B cell (primary cell): ENCODE measurements at regions not wholly inside any gene's neighbourhood (a gene's known extent, or its start where the extent isn't known, plus 50 kb on each side); places are given as distances from the start of the nearest gene placed in this dataset.

ENCODE experiments used
- ATAC-seq: fragments of 200-7000 bp; cut with Tn5 transposase; one replicate; pipeline ENCODE4 v1.10.0; 2021; ENCODE audit warnings: low read depth, mild to moderate bottlenecking, moderate number of reproducible peaks, moderate library complexity
- CTCF ChIA-PET: fragments of 350-600 bp; sonication (Branson Sonifier 250); formaldehyde crosslinking; loops from one replicate; lab custom pipeline; 2021; ENCODE audit warnings: antibody characterized with exemption, inconsistent platforms; lab: Charles Lee
- POLR2A ChIA-PET: fragments of 350-600 bp; sonication (Branson Sonifier 250); formaldehyde crosslinking; loops from one replicate; lab custom pipeline; 2021; ENCODE audit warnings: antibody characterized with exemption; lab: Charles Lee
- DNase-seq: peaks from one replicate; pipeline ENCODE4 v3.0.0; 2013
- H2AFZ ChIP-seq: 2 replicates; pipeline ENCODE4 v1.6.1; 2012; ENCODE audit warnings: mild to moderate bottlenecking, low read depth, low read length; ENCODE audit not compliant: insufficient read depth, poor library complexity, severe bottlenecking
- H3K27ac ChIP-seq, 2 donors: 1 replicate in 1 of 2; 2 replicates in 1 of 2; pipeline ENCODE4 v1.5.1; 2012 to 2013; ENCODE audit warnings: low read length in 2 of 2, mild to moderate bottlenecking in 2 of 2, moderate library complexity in 1 of 2
- H3K27me3 ChIP-seq, 4 experiments: fragments of 200-600 bp in 1 of 4; sonication (generic) in 1 of 4; replicated peaks in 1 of 4; 1 replicate in 2 of 4; 2 replicates in 2 of 4; pipeline versions ENCODE4 v1.6.1 to v1.7.0; 2013 to 2016; ENCODE audit warnings: low read length in 3 of 4, mild to moderate bottlenecking in 2 of 4, mixed read lengths in 1 of 4, moderate library complexity in 1 of 4; ENCODE audit not compliant: insufficient read depth in 4 of 4, control insufficient read depth in 3 of 4; ENCODE audit errors: control extremely low read depth in 1 of 4
- H3K36me3 ChIP-seq, 2 experiments: replicated peaks in 1 of 2; 1 replicate in 1 of 2; 2 replicates in 1 of 2; pipeline versions ENCODE4 v1.6.1 to v1.7.1; 2013; ENCODE audit warnings: low read length in 1 of 2; ENCODE audit not compliant: insufficient read depth in 2 of 2, control insufficient read depth in 1 of 2; ENCODE audit errors: control extremely low read depth in 1 of 2, extremely low read depth in 1 of 2
- H3K4me1 ChIP-seq, 2 donors: fragments of 200-600 bp in 1 of 2; sonication (generic) in 1 of 2; 1 replicate in 1 of 2; 2 replicates in 1 of 2; pipeline versions ENCODE4 v1.5.1 to v1.6.1; 2013 to 2017; ENCODE audit warnings: low read length in 2 of 2; ENCODE audit not compliant: control insufficient read depth in 2 of 2, insufficient read depth in 2 of 2
- H3K4me2 ChIP-seq: replicated peaks from 2 replicates; pipeline ENCODE3; 2012; ENCODE audit warnings: mild to moderate bottlenecking, low read depth, low read length; ENCODE audit not compliant: poor library complexity, severe bottlenecking
- H3K4me3 ChIP-seq, 5 experiments: fragments of 200-600 bp in 1 of 5; sonication (generic) in 1 of 5; 1 replicate in 3 of 5; 2 replicates in 2 of 5; pipeline versions ENCODE4 v1.5.1 to v1.7.0; 2011 to 2016; ENCODE audit warnings: low read length in 4 of 5, mild to moderate bottlenecking in 4 of 5, low read depth in 2 of 5, control low read depth in 1 of 5, moderate library complexity in 1 of 5; ENCODE audit not compliant: insufficient read depth in 1 of 5; ENCODE audit errors: control extremely low read depth in 1 of 5, extremely low read depth in 1 of 5
- H3K79me2 ChIP-seq: fragments of 200-600 bp; sonication (generic); one replicate; pipeline ENCODE4 v1.6.0; 2016; ENCODE audit warnings: low read length; ENCODE audit not compliant: control insufficient read depth, insufficient read depth
- H3K9ac ChIP-seq: fragments of 200-600 bp; sonication (generic); 2 replicates; pipeline ENCODE4 v1.6.1; 2017; ENCODE audit warnings: mild to moderate bottlenecking, low read length, moderate library complexity
- H3K9me3 ChIP-seq, 3 donors: one replicate each; pipeline versions ENCODE4 v1.6.1 to v1.7.1; 2013; ENCODE audit warnings: low read length in 2 of 3; ENCODE audit not compliant: control insufficient read depth in 2 of 3, insufficient read depth in 1 of 3; ENCODE audit errors: control extremely low read depth in 1 of 3
- H4K20me1 ChIP-seq: 2 replicates; pipeline ENCODE4 v1.6.0; 2012; ENCODE audit warnings: mild to moderate bottlenecking, low read length; ENCODE audit not compliant: insufficient read depth, control insufficient read depth, poor library complexity, severe bottlenecking
- H3K27ac Mint-ChIP-seq: one replicate; pipeline ENCODE4 v1.8.0; 2021; ENCODE audit warnings: mixed read lengths
- H3K27me3 Mint-ChIP-seq: one replicate; pipeline ENCODE4 v1.8.0; 2021; ENCODE audit warnings: mixed read lengths
- H3K4me1 Mint-ChIP-seq: one replicate; pipeline ENCODE4 v1.8.0; 2021; ENCODE audit warnings: mixed read lengths
- H3K4me3 Mint-ChIP-seq: one replicate; pipeline ENCODE4 v1.8.0; 2021; ENCODE audit warnings: mixed read lengths
- H3K9me3 Mint-ChIP-seq: one replicate; pipeline ENCODE4 v1.8.0; 2022; ENCODE audit warnings: mixed read lengths; ENCODE audit not compliant: insufficient read depth
- EZH2 ChIP-seq: IDR thresholded peaks from 2 replicates; pipeline ENCODE4 v1.6.1; 2012; ENCODE audit warnings: borderline replicate concordance, low read depth, mild to moderate bottlenecking, moderate library complexity, low read length; ENCODE audit not compliant: insufficient read depth, poor library complexity, severe bottlenecking
- WGBS: methylation state at CpG from one replicate; pipeline ENCODE4 v1.1.5; 2013; ENCODE audit warnings: missing lambda C conversion rate; ENCODE audit not compliant: insufficient coverage; 5-methylcytosine and 5-hydroxymethylcytosine counted together
- intact Hi-C: fragments of 100-400 bp; cut with micrococcal nuclease; formaldehyde crosslinking; loops from one replicate; pipeline ENCODE4 v1.10.0; 2022
- TF ChIP-seq, protein P1 (sequence below): fragments of 200-600 bp; IDR thresholded peaks from one replicate; pipeline ENCODE4 v1.8.0; 2022; ENCODE audit warnings: antibody characterized with exemption, mild to moderate bottlenecking

GRCh38 chr18:2146754-2147153 is 424.6 kb downstream of the METTL4 start:
- Histone ChIP-seq H2AFZ (no peak overlapping the region), H3K27ac (no peak overlapping the region), H3K79me2 (no peaks in the 10 kb centered on the region), H3K4me1 (no peaks in the 10 kb centered on the region), H3K4me2 (no peak overlapping the region), H3K4me3 (no peak overlapping the region), H4K20me1 (no peaks in the 10 kb centered on the region), H3K9ac (no peak overlapping the region), H3K36me3 (no peaks in the 10 kb centered on the region), H3K9me3 (no peaks in the 10 kb centered on the region), H3K27me3 (peaks cover 0 to 4% (median 0%) of the 10 kb centered on the region in 4 experiments)
- POLR2A ChIA-PET = no interaction called here
- TF ChIP-seq, protein P1, sequence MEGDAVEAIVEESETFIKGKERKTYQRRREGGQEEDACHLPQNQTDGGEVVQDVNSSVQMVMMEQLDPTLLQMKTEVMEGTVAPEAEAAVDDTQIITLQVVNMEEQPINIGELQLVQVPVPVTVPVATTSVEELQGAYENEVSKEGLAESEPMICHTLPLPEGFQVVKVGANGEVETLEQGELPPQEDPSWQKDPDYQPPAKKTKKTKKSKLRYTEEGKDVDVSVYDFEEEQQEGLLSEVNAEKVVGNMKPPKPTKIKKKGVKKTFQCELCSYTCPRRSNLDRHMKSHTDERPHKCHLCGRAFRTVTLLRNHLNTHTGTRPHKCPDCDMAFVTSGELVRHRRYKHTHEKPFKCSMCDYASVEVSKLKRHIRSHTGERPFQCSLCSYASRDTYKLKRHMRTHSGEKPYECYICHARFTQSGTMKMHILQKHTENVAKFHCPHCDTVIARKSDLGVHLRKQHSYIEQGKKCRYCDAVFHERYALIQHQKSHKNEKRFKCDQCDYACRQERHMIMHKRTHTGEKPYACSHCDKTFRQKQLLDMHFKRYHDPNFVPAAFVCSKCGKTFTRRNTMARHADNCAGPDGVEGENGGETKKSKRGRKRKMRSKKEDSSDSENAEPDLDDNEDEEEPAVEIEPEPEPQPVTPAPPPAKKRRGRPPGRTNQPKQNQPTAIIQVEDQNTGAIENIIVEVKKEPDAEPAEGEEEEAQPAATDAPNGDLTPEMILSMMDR = no peak
- TF ChIP-seq EZH2 = no peak
- no peaks in the 10 kb centered on the region for H3K4me1 Mint-ChIP-seq
- intact Hi-C loops = no loop called here
- 100% methylated on average over 1 of the region's 2 CpGs for WGBS
- no peak overlapping the region for H3K27ac Mint-ChIP-seq
- no peaks in the 10 kb centered on the region for H3K9me3 Mint-ChIP-seq
- no peak for ATAC-seq
- CTCF ChIA-PET = interaction anchor here (0.7 kb wide), 1 partner anchor 40 kb away, joined by 3 read pairs; no protein-coding TSS in a partner anchor
- H3K27me3 Mint-ChIP-seq = peaks cover 6% of the 10 kb centered on the region
- H3K4me3 Mint-ChIP-seq = no peak overlapping the region
- DNase-seq = no peak

DNA sequence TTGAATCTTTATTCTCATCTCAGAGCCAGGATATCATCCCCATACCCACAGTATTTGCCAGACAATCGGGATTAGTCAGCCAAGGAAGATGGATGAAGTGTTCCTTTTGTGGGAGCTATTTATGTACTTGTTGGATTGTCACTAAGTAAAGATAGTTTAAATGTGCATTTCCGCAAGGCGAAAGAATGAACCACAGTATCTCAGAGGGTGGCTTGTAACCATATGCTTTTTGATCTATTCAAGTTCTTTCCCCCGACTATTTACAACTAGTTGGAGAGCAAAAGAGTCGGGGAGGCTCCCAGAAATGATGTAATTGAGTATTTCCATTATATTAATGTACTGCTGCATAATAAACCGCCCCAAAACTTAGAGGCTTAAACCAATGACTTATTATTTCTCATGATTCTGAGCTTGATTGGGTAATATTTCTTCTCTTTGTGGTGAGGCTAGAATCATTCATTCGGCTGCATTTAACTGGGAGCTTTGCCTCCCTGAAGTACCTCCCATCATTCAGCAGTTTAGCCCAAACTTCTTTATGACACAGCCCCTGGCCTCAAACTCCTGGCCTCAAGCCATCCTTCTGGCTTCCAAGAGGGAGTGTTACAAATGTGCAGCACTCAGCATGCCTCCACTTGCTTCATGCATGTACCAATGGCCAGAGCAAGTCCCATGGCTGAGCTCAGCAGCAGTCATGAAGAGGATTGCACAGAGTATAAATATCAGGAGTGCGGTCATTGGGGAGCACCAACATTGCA is 423.7 kb downstream of the METTL4 start:
- H3K27ac Mint-ChIP-seq = no peak overlapping the region
- no peaks in the 10 kb centered on the region for H3K9me3 Mint-ChIP-seq
- H3K79me2 ChIP-seq = no peaks in the 10 kb centered on the region
- H3K9me3 ChIP-seq = no peaks in the 10 kb centered on the region
- ATAC-seq = no peak
- no peaks in the 10 kb centered on the region for H3K4me1 ChIP-seq
- no peak for DNase-seq
- H3K27ac ChIP-seq = no peak overlapping the region
- CTCF ChIA-PET = interaction anchor here (0.7 kb wide), 1 partner anchor 41 kb away, joined by 3 read pairs; no protein-coding TSS in a partner anchor
- H3K4me2 ChIP-seq = no peak overlapping the region
- no peaks in the 10 kb centered on the region for H3K36me3 ChIP-seq
- no peaks in the 10 kb centered on the region for H4K20me1 ChIP-seq
- POLR2A ChIA-PET = no interaction called here
- peaks cover 6% of the 10 kb centered on the region for H3K27me3 Mint-ChIP-seq
- intact Hi-C loops = no loop called here
- TF ChIP-seq EZH2 = no peak
- TF ChIP-seq, protein P1 = no peak
- no peak overlapping the region for H3K9ac ChIP-seq
- 100% methylated on average over 1 of the region's 8 CpGs for WGBS
- no peak overlapping the region for H3K4me3 Mint-ChIP-seq
- peaks cover 0 to 4% (median 0%) of the 10 kb centered on the region in 4 experiments for H3K27me3 ChIP-seq
- H3K4me1 Mint-ChIP-seq = no peaks in the 10 kb centered on the region
- H3K4me3 ChIP-seq = no peak overlapping the region
- H2AFZ ChIP-seq = no peak overlapping the region
